ENCODE measurements at regions not wholly inside any gene's neighbourhood (a gene's known extent, or its start where the extent isn't known, plus 50 kb on each side); places are given as distances from the start of the nearest gene placed in this dataset.

DNA sequence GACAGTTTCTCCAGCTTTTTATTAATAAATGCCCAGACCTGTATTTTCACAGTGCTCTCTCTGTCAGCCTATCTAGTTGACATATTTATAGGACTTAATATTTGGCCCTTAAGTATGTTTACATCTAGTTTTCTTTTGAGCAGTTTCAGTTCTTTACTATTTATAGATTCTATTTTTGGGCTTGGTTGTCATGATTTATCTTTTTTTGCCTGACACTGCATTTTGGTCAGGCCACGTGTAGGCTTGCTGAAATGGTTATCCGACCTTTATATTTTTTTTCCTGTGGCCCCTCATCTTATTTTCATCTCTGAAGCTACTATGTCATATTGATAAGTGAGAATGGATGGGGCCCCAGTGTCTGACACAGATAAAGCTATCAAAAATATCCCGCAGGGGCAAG, 515.4 kb upstream of the FZD8 start:
- no peak for DNase-seq

- no peak for DNase-seq
Observed at GRCh38 chr10:36148207-36148606, 506.1 kb upstream of the FZD8 start.

- no peak for DNase-seq
Observed at GRCh38 chr10:36147529-36147928, 505.4 kb upstream of the FZD8 start.

DNA sequence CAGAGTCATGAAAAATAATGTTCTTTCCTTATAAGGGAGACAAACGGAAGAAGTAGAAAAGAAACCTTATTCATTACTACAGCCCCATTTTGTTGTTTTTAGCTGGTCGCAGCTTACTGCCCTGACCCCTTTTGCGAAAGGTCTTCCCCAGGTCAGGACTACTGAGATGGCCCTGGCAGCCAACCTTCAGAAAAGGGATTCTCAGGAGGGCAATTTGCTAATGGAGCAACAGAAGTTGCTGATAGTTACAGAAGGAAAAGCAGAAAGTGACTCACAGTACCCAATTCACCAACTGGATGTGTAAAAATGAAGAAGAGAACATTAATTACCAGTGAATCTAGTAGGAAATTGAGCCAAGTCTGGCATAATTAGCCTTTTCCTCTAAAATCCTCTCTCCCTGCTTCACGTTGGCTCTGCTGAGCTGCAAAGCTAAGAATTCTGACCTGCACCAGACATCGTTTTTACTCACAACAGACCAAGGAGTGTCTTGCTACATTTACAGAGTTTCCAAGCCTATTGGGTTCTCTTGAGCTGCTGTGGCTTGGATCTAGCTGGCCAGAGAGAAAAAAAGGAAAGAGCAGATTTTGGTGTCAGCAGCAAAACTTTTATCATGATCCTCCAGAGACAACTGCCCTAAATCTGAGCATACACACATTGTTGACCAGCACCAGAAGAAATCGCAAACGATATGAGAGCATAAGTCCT, 499.9 kb upstream of the FZD8 start:
- no peak for DNase-seq

GRCh38 chr10:36129051-36129450, 487.0 kb upstream of the FZD8 start:
- DNase-seq, result no peak

DNA sequence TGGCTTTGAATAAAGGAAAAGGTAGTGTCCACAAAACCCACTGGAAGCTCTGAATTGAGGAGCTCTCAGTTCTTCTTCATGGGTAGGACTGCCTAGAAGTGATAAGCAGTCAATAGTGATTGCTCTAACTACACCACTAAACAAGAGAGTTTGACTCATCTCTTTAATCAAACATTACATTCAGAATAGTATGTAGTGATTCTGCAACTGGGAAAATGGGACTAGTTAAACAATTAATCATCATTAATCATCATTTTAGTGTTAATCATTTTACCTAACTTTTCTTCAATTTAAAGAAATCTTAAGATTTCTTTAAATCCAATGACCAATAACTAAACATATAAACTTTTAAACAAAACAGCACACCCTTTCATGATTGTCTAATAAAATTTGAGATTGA, 484.0 kb upstream of the FZD8 start:
- no peak for DNase-seq

GRCh38 chr10:36119455-36119854, 477.4 kb upstream of the FZD8 start:
- peak; percentile 51 for DNase-seq

GRCh38 chr10:36118314-36118713, 476.2 kb upstream of the FZD8 start:
- peak; percentile 54 for DNase-seq

DNA sequence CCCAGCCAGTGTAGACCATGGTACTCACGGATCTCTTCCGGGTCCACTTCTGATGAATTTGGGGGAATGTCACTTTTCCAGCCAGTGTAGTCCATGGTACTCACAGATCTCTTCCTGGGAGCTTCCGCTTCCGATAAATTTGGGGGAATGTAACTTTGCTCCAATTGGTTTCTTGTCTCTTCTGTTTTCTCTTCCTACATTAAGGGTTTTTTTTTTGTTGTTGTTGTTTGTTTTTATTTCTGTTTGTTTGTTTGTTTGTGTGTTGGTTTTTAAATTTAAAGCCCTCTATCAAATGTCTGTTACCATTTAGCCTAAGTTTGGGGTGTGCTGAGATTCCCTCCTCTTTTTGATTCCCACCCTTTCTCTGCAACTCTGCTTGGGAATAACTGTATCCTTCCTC, 475.8 kb upstream of the FZD8 start:
- no peak for DNase-seq

- DNase-seq, result no peak
Observed at GRCh38 chr10:36117231-36117630, 475.1 kb upstream of the FZD8 start.

- DNase-seq, result peak; percentile 64
Observed at GRCh38 chr10:36116731-36117130, 474.6 kb upstream of the FZD8 start.

- no peak for DNase-seq
Observed at GRCh38 chr10:36116040-36116439, 473.9 kb upstream of the FZD8 start.

DNA sequence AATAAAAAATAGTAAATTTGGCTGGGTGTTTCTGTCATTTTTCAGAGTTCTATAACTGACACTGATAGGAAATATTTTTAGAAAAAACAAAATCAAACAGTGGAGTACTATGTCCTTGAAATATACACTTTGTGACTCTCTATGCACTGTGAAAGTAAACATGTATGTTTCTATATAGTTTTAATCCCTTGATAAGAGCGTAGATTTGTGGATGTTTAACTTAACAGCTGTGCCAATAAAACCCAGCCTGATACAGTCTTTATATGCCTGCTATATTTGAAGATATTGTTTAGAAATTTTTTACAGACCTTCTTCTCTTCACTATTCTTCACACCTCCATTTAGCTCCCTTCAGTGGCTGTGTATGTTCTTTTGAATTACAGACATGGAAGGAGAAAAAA, 473.3 kb upstream of the FZD8 start:
- no peak for DNase-seq

DNA sequence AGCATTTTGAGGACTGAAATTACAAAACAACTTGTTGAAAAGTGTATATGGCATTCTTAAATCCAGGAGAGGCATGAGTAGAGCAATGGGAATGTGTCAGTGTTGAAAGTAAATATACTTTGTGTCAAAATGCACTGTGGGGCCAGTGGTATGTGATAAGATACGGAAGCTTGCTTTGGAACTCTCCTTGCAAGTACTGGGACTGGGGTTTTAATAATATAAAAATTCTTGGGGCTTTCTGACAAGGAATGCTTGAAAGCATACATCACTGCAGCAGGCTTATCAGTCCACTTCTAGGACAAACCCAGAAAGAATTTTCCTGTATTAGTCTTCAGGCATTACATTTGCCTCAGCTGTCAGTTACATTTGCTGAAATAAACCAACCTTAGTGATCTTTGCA, 472.8 kb upstream of the FZD8 start:
- no peak for DNase-seq

DNA sequence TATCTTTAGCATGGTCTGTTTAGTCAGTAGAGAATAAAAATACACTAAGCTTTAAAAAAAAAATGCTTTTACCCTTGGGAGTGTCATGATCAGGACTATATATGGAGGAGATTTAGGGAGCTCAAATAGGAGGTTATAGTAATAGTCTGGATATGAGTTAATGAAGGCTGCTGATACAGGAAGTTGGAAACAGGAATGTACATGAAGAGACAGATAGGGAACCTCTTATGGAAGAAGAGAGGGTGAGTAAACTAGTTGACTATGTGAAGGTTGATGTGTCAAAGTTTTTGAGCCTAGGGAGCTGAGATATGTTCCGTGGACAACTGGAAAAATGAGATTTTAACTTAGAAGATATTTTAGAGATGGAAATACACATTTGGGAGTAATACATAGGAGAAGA, 472.0 kb upstream of the FZD8 start:
- DNase-seq, result no peak

DNA sequence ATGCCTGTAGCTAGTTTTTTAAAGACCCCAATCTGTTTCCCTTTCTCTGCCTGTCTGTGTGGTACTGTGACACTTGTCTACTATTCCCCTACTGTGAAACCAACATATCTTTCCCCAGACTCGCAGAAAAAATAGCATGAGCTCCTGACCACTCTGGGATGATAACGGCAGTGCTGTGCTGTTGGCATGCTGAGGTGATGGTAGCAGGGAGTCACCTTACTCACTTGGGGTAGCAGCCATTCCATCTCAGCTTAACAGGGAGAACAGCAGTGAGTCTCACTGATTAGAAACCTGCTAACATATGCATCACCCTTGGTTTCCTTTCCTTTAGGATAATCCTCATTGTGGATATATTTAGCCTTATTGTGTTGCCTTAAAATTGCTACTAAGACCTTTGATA, 469.6 kb upstream of the FZD8 start:
- DNase-seq, result no peak

DNA sequence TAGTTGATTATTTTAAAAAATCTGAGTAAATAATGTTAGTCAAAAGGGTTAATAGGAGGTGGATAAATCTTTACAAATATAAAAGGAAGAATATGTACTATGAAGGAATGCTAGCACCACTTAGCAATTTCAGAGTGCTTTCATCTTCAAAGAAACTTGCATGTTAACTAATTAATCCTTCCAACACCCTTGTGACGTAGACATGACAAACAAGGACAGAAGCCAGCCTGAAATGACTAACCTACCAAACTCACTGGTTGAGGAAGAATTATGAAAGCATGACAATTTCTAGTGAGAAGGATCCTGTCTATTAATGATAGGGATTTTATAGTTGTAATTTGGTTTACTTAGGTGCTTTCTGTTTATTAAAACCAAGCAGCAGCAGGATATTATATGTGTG, 468.0 kb upstream of the FZD8 start:
- no peak for DNase-seq

DNA sequence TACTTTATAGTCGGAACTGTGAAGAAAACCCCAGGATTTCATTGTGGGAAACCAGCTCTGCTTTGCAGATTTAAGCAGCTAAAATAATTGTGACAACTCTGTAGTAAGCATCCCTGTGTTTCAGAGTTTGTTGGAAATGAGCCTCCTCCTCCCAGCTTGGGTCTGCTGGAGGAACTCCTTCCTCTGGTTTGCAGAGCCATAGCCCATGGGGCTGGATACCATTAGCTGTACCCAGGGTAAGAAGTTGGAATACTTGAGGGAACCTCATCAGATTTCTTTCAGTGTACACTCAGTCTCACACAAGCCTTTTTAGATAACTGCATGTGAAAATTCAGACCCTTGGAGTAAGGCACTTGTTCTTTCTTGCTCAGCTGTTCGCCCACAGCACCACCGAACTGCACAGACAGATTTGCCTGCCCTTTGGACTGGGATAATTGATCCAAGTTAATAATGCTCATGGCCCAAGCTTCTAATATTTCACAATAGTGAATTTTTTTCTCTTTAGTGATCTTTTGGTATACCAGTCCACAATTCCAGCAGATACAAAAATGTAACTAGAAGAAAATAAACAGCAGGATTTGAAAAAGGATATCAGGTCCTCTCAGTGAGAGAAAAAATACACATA, 467.4 kb upstream of the FZD8 start:
- DNase-seq, result no peak

DNA sequence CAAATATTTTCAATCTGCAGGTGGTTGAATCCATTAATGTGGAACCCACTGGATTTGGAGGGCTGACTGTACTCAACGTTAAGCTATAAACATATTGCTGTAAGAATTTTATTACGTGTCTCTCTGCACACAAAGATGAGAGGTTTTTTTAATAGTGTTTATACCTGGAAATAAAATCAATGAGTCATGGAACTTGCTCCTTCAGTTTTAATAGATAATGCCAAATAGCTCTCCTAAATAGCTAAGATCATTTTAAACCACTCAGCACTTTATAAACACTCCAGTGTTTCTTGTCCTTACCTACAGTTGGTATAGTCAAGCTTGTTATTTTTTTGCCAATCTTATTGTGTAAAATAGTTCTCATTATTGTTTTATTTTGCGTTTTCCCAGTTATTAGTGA, 455.6 kb upstream of the FZD8 start:
- DNase-seq, result no peak

GRCh38 chr10:36096576-36096975, 454.5 kb upstream of the FZD8 start:
- no peak for DNase-seq

- DNase-seq, result peak; percentile 72
Observed at GRCh38 chr10:36094096-36094495, 452.0 kb upstream of the FZD8 start.

DNA sequence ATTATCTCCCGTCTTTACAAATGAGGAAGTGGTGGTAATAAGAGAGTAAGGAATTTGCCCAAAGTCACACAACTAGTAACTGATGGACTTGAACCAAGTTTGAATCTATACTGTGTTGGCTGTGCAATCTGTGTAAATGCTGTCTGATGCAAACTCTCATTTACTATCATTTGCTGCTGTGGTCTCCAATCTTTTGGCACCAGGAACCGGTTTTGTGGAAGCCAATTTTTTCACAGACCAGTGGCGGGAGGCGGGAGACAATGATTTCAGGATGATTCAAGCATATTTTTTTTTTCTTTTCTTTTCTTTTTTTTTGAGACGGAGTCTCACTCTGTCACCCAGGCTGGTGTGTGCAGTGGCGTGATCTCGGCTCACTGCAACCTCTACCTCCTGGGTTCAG, 450.0 kb upstream of the FZD8 start:
- no peak for DNase-seq

DNA sequence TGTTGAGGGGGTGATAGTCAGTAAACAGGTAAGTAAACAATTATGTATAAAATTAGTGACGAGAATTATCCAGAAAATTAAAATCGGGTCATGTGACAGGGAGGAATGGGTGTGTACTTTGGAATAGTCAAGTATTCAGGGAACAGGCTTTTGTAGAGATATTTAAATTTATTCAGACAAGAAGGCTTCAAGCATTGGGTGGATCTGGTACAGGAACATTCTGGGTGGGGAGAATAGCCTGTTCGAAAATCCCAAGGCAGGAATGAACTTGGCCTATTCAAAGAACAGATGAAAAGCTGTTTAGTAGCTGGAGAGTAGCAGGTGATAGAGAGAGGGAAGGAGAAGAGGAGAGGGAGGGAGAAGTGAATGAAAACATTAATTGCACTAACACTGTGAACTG, 448.9 kb upstream of the FZD8 start:
- DNase-seq, result no peak

DNA sequence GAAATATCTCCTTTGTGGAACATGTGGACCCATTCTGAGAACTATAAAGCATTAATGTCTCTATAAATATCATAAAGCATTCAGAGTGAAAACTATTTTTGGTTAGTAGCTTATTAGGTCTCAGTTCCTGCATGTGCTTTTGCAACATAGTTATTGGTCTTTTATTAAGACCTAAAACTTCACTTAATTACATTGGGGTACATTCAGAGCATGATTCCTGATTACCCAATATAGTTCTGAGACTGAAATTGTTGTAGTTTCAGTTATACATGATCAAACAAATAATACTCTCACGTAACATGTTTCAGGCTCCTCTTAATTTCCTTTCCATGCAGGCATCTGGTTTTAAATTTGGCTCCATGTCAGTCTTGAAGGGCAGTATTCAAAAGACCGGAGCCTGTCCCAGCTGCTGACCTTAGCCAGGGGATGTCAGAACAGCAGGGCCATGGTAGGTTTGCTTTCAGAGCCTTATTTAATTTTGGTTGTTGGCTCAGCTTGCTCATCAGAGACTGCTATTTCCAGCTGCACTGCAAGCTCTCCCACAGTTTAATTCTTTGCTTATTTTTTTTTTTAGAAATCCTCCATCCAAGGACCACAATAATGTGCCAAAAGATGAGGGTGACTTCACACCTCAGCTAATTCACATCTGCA, 447.8 kb upstream of the FZD8 start:
- peak; percentile 48 for DNase-seq
